ENCODE measurements at regions not wholly inside any gene's neighbourhood (a gene's known extent, or its start where the extent isn't known, plus 50 kb on each side); places are given as distances from the start of the nearest gene placed in this dataset. TPM values are rescaled to one million over a fixed set of nuclear protein-coding genes. Genes with fewer than 3 reads are reported as not detected.

- no peaks in the 10 kb centered on the region for H3K36me3 ChIP-seq (ENCODE audit: low read depth)
- H4K20me1 ChIP-seq (ENCODE audit: insufficient read depth): no peaks in the 10 kb centered on the region
- no peak overlapping the region for H3K9ac ChIP-seq
- in situ Hi-C loops (cut with MboI): no loop called here
- DNase-seq: no peak
- H3F3A ChIP-seq (ENCODE audit: insufficient read depth): no peaks in the 10 kb centered on the region
- H3K9me2 ChIP-seq (ENCODE audit: insufficient read depth): no peaks in the 10 kb centered on the region
- no peak overlapping the region for H3K4me3 ChIP-seq
- H3K9me3 ChIP-seq (ENCODE audit: low read depth): no peaks in the 10 kb centered on the region
- no peak overlapping the region for H2AFZ ChIP-seq
- H3K79me2 ChIP-seq (ENCODE audit: insufficient read depth): no peaks in the 10 kb centered on the region
- H3K27ac ChIP-seq: no peak overlapping the region
- TF ChIP-seq EZH2 (IDR thresholded peaks at IDR 0.05; ENCODE audit: insufficient read depth, poor library complexity, severe bottlenecking) (no peak), EZH2phosphoT487 (IDR thresholded peaks at IDR 0.05; ENCODE audit: insufficient read depth, low read depth) (no peak)
- no peaks in the 10 kb centered on the region for H3K4me1 ChIP-seq (ENCODE audit: insufficient read depth)
- no peak overlapping the region for H3K4me2 ChIP-seq (ENCODE audit: unreplicated experiment)
- H3K27me3 ChIP-seq (replicated peaks; ENCODE audit: insufficient read depth): no peaks in the 10 kb centered on the region
- WGBS, 2 experiments (ENCODE audit: low coverage in 1 of 2, low lambda C conversion rate in 2 of 2, missing lambda C conversion rate in 2 of 2): 29 to 40% methylated on average over 4 of the region's 4 CpGs
Observed at GRCh38 chr12:86312232-86312631, 56.0 kb upstream of the MGAT4C start.

Small RNAs in the stretch of these regions (small RNA-seq; reads per million reads assigned to genes)
- not detected for gene AC079598.2 (ENCODE audit: low read depth, low replicate concordance)
- not detected for gene AC079598.3 (ENCODE audit: low read depth, low replicate concordance)
- not detected for gene AC079598.4 (ENCODE audit: low read depth, low replicate concordance)
- gene CYCSP30 (ENCODE audit: low read depth, low replicate concordance): not detected
